Endothelial cell of umbilical vein (primary cell): ENCODE measurements at regions not wholly inside any gene's neighbourhood (a gene's known extent, or its start where the extent isn't known, plus 50 kb on each side); places are given as distances from the start of the nearest gene placed in this dataset.
A peak's percentile ranks its signal among the peaks of the same experiment; 100 is the strongest.

Experiments used
- BruUV-seq: library from RNA; stranded (reverse); fragments of 400-500 nt; replicated peaks from 2 replicates; lab custom pipeline; 2021; lab: Mats Ljungman, UMichigan
- CTCF ChIA-PET: fragments of 300-600, 350-600 bp; sonication (Branson Sonifier 250); formaldehyde crosslinking; loops from one replicate; lab custom pipeline; 2021; ENCODE audit warnings: antibody characterized with exemption, inconsistent platforms; lab: Charles Lee
- POLR2A ChIA-PET: fragments of 300-600, 350-600 bp; sonication (Branson Sonifier 250); formaldehyde crosslinking; loops from one replicate; lab custom pipeline; 2021; ENCODE audit warnings: antibody characterized with exemption, inconsistent platforms; lab: Charles Lee
- DNase-seq: peaks from one replicate; pipeline ENCODE4 v3.0.0-alpha.2; 2011; ENCODE audit warnings: low read depth, low spot score
- FAIRE-seq: peaks from 2 replicates; lab custom pipeline; 2011; peaks lifted over from hg19 to GRCh38; lab: Jason Lieb, UNC
- H2AFZ ChIP-seq: 2 replicates; pipeline ENCODE4 v1.6.0; 2012; ENCODE audit warnings: low read depth, low read length, control low read depth, inconsistent platforms
- H3K27ac ChIP-seq: 2 replicates; pipeline ENCODE4 v1.5.1; 2011; ENCODE audit warnings: low read depth, mild to moderate bottlenecking, control low read depth, low read length, moderate library complexity; ENCODE audit not compliant: insufficient read depth
- H3K27me3 ChIP-seq, 2 experiments: 2 replicates each; pipeline versions ENCODE4 v1.6.0 to v1.6.1; 2011; ENCODE audit warnings: low read length in 2 of 2, mixed read lengths in 1 of 2; ENCODE audit not compliant: control insufficient read depth in 2 of 2, insufficient read depth in 2 of 2
- H3K36me3 ChIP-seq, 2 experiments: 2 replicates in 1 of 2; 3 replicates in 1 of 2; pipeline ENCODE4 v1.5.1; 2011; ENCODE audit warnings: low read length in 2 of 2, mild to moderate bottlenecking in 1 of 2, moderate library complexity in 1 of 2; ENCODE audit not compliant: control insufficient read depth in 2 of 2, insufficient read depth in 2 of 2; ENCODE audit errors: extremely low read depth in 1 of 2
- H3K4me1 ChIP-seq: 3 replicates; pipeline ENCODE4 v1.5.1; 2011; ENCODE audit warnings: mild to moderate bottlenecking, low read length; ENCODE audit not compliant: control insufficient read depth, insufficient read depth; ENCODE audit errors: extremely low read depth
- H3K4me2 ChIP-seq: 2 replicates; pipeline ENCODE4 v1.6.1; 2011; ENCODE audit warnings: low read length, control low read depth, mixed read lengths; ENCODE audit not compliant: insufficient read depth
- H3K4me3 ChIP-seq, 3 experiments: fragments of 200-600 bp in 1 of 3; sonication (generic), shearing (Covaris generic) in 1 of 3; replicated peaks in 1 of 3; 2 replicates each; pipeline ENCODE4 v1.5.1; 2011 to 2016; ENCODE audit warnings: control low read depth in 3 of 3, low read length in 3 of 3, mild to moderate bottlenecking in 2 of 3, inconsistent platforms in 1 of 3, low read depth in 1 of 3, moderate library complexity in 1 of 3; ENCODE audit not compliant: insufficient read depth in 1 of 3
- H3K79me2 ChIP-seq: 2 replicates; pipeline ENCODE4 v1.6.0; 2012; ENCODE audit warnings: low read length, inconsistent platforms; ENCODE audit not compliant: control insufficient read depth, insufficient read depth
- H3K9ac ChIP-seq: replicated peaks from 2 replicates; pipeline ENCODE3; 2011; ENCODE audit warnings: low read length, control low read depth; ENCODE audit not compliant: insufficient read depth; ENCODE audit errors: extremely low read depth
- H3K9me1 ChIP-seq: replicated peaks from 3 replicates; pipeline ENCODE4 v1.6.0; 2011; ENCODE audit warnings: mild to moderate bottlenecking, low read length; ENCODE audit not compliant: control insufficient read depth, insufficient read depth; ENCODE audit errors: extremely low read depth
- H3K9me3 ChIP-seq: replicated peaks from 2 replicates; pipeline ENCODE4 v1.5.1; 2012; ENCODE audit warnings: low read length, inconsistent platforms; ENCODE audit not compliant: control insufficient read depth, insufficient read depth
- H4K20me1 ChIP-seq: replicated peaks from 2 replicates; pipeline ENCODE3; 2011; ENCODE audit warnings: mild to moderate bottlenecking, low read length; ENCODE audit not compliant: control insufficient read depth, insufficient read depth; ENCODE audit errors: extremely low read depth
- EZH2 ChIP-seq: IDR thresholded peaks from 2 replicates; pipeline ENCODE4 v1.6.1; 2012; ENCODE audit warnings: borderline replicate concordance, low read depth, mild to moderate bottlenecking, moderate library complexity, low read length, inconsistent platforms; ENCODE audit not compliant: severe bottlenecking
- FOS ChIP-seq: IDR thresholded peaks from 2 replicates; pipeline ENCODE4 v1.6.1; 2011; ENCODE audit warnings: mild to moderate bottlenecking, low read length, moderate library complexity, borderline replicate concordance; ENCODE audit not compliant: insufficient read depth
- GATA2 ChIP-seq: IDR thresholded peaks from 2 replicates; pipeline ENCODE4 v1.7.0; 2011; ENCODE audit warnings: low read depth, mild to moderate bottlenecking, moderate library complexity, mixed read lengths, low read length; ENCODE audit not compliant: insufficient read length, insufficient read depth
- JUN ChIP-seq: IDR thresholded peaks from 2 replicates; pipeline ENCODE4 v1.6.1; 2011; ENCODE audit warnings: borderline replicate concordance, low read depth; ENCODE audit not compliant: insufficient read length, insufficient read depth
- MYC ChIP-seq: IDR thresholded peaks from one replicate; pipeline ENCODE4 v1.6.1; 2011; ENCODE audit warnings: mild to moderate bottlenecking, low read depth, low read length
- POLR2A ChIP-seq: IDR thresholded peaks from 2 replicates; pipeline ENCODE4 v1.6.1; 2012; ENCODE audit warnings: low read depth, mild to moderate bottlenecking, control low read depth, low read length
- POLR2AphosphoS5 ChIP-seq: IDR thresholded peaks from 2 replicates; pipeline ENCODE4 v1.6.1; 2012; ENCODE audit warnings: low read depth, mild to moderate bottlenecking, control low read depth, low read length, moderate library complexity; ENCODE audit not compliant: insufficient read depth
- dilution Hi-C: fragments of 300-500 bp; cut with MboI; formaldehyde crosslinking; loops from one replicate; pipeline ENCODE4 v1.15.0; 2019; ENCODE audit warnings: low sequenced_read_pairs; ENCODE audit not compliant: extremely low pct_ligation_motif_present
- intact Hi-C: fragments of 100-400 bp; cut with micrococcal nuclease; formaldehyde crosslinking; loops from one replicate; pipeline ENCODE4 v1.10.0; 2022
- TF ChIP-seq, protein P1 (sequence below), 2 donors: IDR thresholded peaks; 1 replicate in 1 of 2; 2 replicates in 1 of 2; pipeline ENCODE4 v1.5.1; 2011; ENCODE audit warnings: low read length in 2 of 2, mild to moderate bottlenecking in 2 of 2, moderate library complexity in 2 of 2, control low read depth in 1 of 2, inconsistent platforms in 1 of 2, low read depth in 1 of 2; ENCODE audit not compliant: insufficient read depth in 1 of 2; ENCODE audit errors: extremely low read depth in 1 of 2
- TF ChIP-seq, protein P2 (sequence below): IDR thresholded peaks from 2 replicates; pipeline ENCODE4 v1.6.1; 2011; ENCODE audit not compliant: insufficient read depth, insufficient read length

DNA sequence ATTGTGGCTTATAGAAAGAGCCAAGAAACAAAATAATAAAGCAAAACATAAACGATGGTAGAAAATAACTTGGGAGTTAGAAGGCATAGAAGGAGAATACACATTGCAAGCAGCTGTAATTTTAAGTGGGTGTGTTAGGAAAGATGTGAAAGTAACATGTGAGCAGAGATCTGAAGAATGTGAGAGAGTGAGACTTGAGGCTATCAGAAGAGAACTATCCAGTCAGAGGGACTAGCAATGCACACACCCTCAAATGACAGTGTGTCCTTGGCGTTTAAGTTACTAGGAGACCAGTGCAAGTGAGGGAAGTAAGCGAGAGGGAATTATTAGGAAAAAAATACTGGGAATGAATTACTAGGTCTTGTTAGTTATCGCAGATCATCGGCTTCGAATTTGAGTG, 304.9 kb downstream of the DSEL start:
- Histone ChIP-seq H3K36me3 (no peaks in the 10 kb centered on the region), H3K9me1 (no peaks in the 10 kb centered on the region), H4K20me1 (no peaks in the 10 kb centered on the region), H3K9me3 (no peaks in the 10 kb centered on the region), H3K27me3 (no peaks in the 10 kb centered on the region), H2AFZ (peak overlapping the region; percentile 33), H3K79me2 (no peaks in the 10 kb centered on the region), H3K4me3 (no peak overlapping the region), H3K4me1 (no peaks in the 10 kb centered on the region), H3K27ac (no peak overlapping the region), H3K4me2 (no peak overlapping the region), H3K9ac (no peak overlapping the region)
- BruUV-seq = no TSS peak
- DNase-seq (no peak), FAIRE-seq (no peak)
- dilution Hi-C loops (no loop called here), intact Hi-C loops (no loop called here)
- ChIA-PET CTCF (no interaction called here), POLR2A (no interaction called here)
- TF ChIP-seq FOS = no peak
- no peak for TF ChIP-seq POLR2AphosphoS5
- no peak for TF ChIP-seq GATA2
- no peak for TF ChIP-seq JUN
- TF ChIP-seq, protein P1, sequence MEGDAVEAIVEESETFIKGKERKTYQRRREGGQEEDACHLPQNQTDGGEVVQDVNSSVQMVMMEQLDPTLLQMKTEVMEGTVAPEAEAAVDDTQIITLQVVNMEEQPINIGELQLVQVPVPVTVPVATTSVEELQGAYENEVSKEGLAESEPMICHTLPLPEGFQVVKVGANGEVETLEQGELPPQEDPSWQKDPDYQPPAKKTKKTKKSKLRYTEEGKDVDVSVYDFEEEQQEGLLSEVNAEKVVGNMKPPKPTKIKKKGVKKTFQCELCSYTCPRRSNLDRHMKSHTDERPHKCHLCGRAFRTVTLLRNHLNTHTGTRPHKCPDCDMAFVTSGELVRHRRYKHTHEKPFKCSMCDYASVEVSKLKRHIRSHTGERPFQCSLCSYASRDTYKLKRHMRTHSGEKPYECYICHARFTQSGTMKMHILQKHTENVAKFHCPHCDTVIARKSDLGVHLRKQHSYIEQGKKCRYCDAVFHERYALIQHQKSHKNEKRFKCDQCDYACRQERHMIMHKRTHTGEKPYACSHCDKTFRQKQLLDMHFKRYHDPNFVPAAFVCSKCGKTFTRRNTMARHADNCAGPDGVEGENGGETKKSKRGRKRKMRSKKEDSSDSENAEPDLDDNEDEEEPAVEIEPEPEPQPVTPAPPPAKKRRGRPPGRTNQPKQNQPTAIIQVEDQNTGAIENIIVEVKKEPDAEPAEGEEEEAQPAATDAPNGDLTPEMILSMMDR (IDR thresholded peaks at IDR 0.05; ENCODE audit: extremely low read depth in 1 of 2, insufficient read depth in 1 of 2, low read depth in 1 of 2, low read length in 2 of 2) = no peak
- TF ChIP-seq, protein P2, sequence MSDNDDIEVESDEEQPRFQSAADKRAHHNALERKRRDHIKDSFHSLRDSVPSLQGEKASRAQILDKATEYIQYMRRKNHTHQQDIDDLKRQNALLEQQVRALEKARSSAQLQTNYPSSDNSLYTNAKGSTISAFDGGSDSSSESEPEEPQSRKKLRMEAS = no peak
- no peak for TF ChIP-seq POLR2A
- no peak for TF ChIP-seq MYC
- TF ChIP-seq EZH2 = no peak
